Karpas-422 (cell line): ENCODE measurements at regions not wholly inside any gene's neighbourhood (a gene's known extent, or its start where the extent isn't known, plus 50 kb on each side); places are given as distances from the start of the nearest gene placed in this dataset.

ENCODE experiments used
- DNase-seq: peaks from one replicate; pipeline ENCODE4 v3.0.0-alpha.2; 2015
- H2AFZ ChIP-seq: fragments of 200-600 bp; sonication (generic); 2 replicates; pipeline ENCODE4 v1.6.1; 2014; ENCODE audit warnings: antibody characterized with exemption, low read length, mixed read lengths
- H3K27ac ChIP-seq: fragments of 200-600 bp; sonication (generic); 2 replicates; pipeline ENCODE4 v1.5.1; 2014; ENCODE audit warnings: mild to moderate bottlenecking, low read length, moderate library complexity
- H3K27me3 ChIP-seq: fragments of 200-600 bp; sonication (generic); 2 replicates; pipeline ENCODE4 v1.6.1; 2014; ENCODE audit warnings: low read length, mixed read lengths
- H3K36me3 ChIP-seq: fragments of 200-600 bp; sonication (generic); 2 replicates; pipeline ENCODE4 v1.6.1; 2014; ENCODE audit warnings: low read length, mixed read lengths; ENCODE audit not compliant: insufficient read depth
- H3K4me1 ChIP-seq: fragments of 200-600 bp; sonication (generic); 2 replicates; pipeline ENCODE4 v1.6.1; 2014; ENCODE audit warnings: mild to moderate bottlenecking, low read length, mixed read lengths
- H3K4me2 ChIP-seq: fragments of 200-600 bp; sonication (generic); 2 replicates; pipeline ENCODE4 v1.6.1; 2014; ENCODE audit warnings: low read length, low read depth, mild to moderate bottlenecking; ENCODE audit not compliant: poor library complexity, severe bottlenecking
- H3K4me3 ChIP-seq: fragments of 200-600 bp; sonication (generic); 2 replicates; pipeline ENCODE4 v1.5.1; 2014; ENCODE audit warnings: mild to moderate bottlenecking, antibody characterized with exemption, low read length, mixed read lengths
- H3K79me2 ChIP-seq: fragments of 200-600 bp; sonication (generic); 2 replicates; pipeline ENCODE4 v1.6.1; 2014; ENCODE audit warnings: mild to moderate bottlenecking, low read length, mixed read lengths
- H3K9ac ChIP-seq: fragments of 200-600 bp; sonication (generic); 2 replicates; pipeline ENCODE4 v1.6.0; 2014; ENCODE audit warnings: low read length
- H3K9me2 ChIP-seq: fragments of 200-600 bp; sonication (generic), shearing (Covaris generic); replicated peaks from 2 replicates; pipeline ENCODE4 v1.6.0; 2014; ENCODE audit warnings: mild to moderate bottlenecking, low read length, moderate library complexity; ENCODE audit not compliant: insufficient read depth
- H3K9me3 ChIP-seq: fragments of 300-700, 200-600 bp; sonication (generic); 2 replicates; pipeline ENCODE4 v1.6.1; 2014; ENCODE audit warnings: low read length, mixed read lengths
- H4K20me1 ChIP-seq: fragments of 200-600 bp; sonication (generic); 2 replicates; pipeline ENCODE4 v1.6.1; 2014; ENCODE audit warnings: mild to moderate bottlenecking, antibody characterized with exemption, low read length, low read depth; ENCODE audit not compliant: insufficient read depth

DNA sequence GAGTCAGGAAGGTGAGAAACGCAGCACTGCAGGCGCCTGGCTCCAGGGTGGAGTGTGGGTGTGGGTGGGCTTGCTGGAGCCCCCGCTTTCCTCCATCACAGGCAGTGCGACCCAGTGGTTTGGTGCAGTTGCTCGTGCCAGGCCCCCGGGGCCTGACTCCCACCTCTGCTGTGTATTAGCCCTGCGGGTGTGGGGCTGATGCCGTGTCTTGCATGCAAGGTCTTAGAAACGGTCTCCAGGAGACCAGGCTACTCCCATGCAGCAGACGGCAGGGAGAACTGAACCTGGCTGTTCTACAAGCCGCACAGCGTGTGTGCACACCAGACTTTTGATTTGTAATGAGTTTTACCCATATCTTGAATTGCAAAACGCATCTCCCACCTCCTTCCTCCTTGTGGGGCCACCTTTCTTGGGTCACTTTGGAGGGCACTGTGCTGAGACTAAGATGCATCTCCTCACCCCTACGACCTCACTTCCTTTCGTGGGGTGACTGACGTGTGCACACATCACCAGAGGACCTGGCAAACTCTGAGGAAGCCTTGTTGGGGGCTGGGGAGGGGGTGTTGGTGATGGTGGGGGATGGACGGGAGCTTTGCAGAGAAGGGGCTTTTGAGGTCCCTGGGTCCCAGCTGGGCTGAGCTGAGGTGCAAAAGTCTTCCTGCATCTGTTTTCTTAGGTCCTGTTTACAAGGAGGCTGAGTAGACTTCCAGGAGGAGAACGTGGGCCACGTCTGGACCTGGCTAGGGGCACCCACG is 101.8 kb upstream of the TNRC6C start:
- Histone ChIP-seq H3K9me3 (no peaks in the 10 kb centered on the region), H3K79me2 (no peaks in the 10 kb centered on the region), H3K4me1 (no peaks in the 10 kb centered on the region), H3K9me2 (no peaks in the 10 kb centered on the region), H2AFZ (no peak overlapping the region), H3K9ac (no peak overlapping the region), H3K4me3 (no peak overlapping the region), H3K27ac (no peak overlapping the region), H3K36me3 (no peaks in the 10 kb centered on the region), H4K20me1 (no peaks in the 10 kb centered on the region), H3K27me3 (no peaks in the 10 kb centered on the region), H3K4me2 (no peak overlapping the region)
- DNase-seq = no peak

DNA sequence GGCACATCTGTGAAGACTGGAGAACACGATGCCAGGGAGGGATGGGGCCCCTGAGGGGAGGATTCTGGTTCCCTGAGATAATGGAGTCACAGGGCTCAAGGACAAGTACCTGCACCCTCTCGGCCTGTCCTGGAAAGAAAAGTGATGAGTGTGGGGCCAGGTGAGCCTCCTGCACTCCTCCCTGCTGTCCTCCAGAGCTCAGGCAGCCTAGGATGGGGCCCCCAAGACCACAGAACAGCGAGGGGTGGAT is 101.3 kb upstream of the TNRC6C start:
- no peak overlapping the region for H3K9ac ChIP-seq
- no peak overlapping the region for H3K4me2 ChIP-seq
- H3K4me1 ChIP-seq = no peaks in the 10 kb centered on the region
- no peak for DNase-seq
- H3K9me2 ChIP-seq = no peaks in the 10 kb centered on the region
- no peak overlapping the region for H3K4me3 ChIP-seq
- H3K27me3 ChIP-seq = no peaks in the 10 kb centered on the region
- no peak overlapping the region for H3K27ac ChIP-seq
- H3K36me3 ChIP-seq = no peaks in the 10 kb centered on the region
- H4K20me1 ChIP-seq = no peaks in the 10 kb centered on the region
- no peak overlapping the region for H2AFZ ChIP-seq
- no peaks in the 10 kb centered on the region for H3K79me2 ChIP-seq
- H3K9me3 ChIP-seq = no peaks in the 10 kb centered on the region

DNA sequence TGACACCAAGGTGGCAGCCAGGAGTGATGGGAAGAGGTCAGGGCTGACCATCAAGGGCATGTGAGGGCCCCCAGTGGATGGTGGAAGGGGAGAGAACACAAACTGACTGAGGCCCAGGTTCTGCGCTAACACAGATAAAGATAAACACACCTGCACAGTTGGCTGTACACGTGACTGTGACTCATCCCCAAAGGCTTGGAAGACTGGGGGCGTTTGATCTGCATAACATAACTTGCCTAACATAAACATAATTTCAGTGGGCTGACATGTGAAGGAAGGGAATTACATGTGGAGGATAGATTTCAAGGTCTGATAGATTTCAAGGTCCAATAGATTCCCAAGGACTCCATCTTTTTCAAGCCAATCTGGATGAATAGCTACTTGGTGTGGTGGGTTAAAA is 100.9 kb upstream of the TNRC6C start:
- H3K9me3 ChIP-seq = no peaks in the 10 kb centered on the region
- H3K4me1 ChIP-seq = no peaks in the 10 kb centered on the region
- no peaks in the 10 kb centered on the region for H4K20me1 ChIP-seq
- no peak overlapping the region for H2AFZ ChIP-seq
- no peak overlapping the region for H3K27ac ChIP-seq
- no peaks in the 10 kb centered on the region for H3K79me2 ChIP-seq
- no peak overlapping the region for H3K4me2 ChIP-seq
- no peak for DNase-seq
- no peaks in the 10 kb centered on the region for H3K27me3 ChIP-seq
- no peaks in the 10 kb centered on the region for H3K36me3 ChIP-seq
- H3K9ac ChIP-seq = no peak overlapping the region
- H3K4me3 ChIP-seq = no peak overlapping the region
- no peaks in the 10 kb centered on the region for H3K9me2 ChIP-seq

DNA sequence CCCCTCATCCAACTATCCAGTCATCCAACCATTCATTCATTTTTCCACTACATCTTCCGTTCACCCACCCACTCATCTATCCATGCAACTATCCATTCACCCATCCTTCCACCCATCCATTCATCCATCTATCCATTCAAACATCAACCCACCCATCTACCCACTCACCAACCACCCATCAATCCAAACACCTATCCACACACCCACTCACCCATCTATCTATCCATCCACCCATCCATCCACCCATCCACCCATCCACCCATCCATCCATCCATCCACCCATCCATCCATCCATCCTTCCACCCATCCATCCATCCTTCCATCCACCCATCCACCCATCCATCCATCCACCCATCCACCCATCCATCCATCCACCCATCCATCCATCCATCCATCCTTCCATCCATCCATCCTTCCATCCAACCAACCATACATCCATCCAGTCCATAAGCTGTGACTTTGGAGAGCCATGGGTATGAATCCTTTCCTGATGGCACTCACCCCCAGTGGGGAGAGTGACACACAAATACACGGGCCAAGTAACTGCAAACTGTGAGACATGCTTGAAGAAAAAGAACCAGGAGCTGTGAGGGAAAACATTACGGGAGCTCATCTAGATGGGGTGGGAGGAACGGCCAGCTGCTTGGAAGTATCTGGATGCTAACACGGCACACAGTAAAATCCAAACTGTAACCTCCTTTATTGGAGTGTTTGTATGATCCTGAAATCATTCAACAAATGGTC is 100.0 kb upstream of the TNRC6C start:
- H4K20me1 ChIP-seq = no peaks in the 10 kb centered on the region
- no peaks in the 10 kb centered on the region for H3K9me3 ChIP-seq
- H3K9ac ChIP-seq = no peak overlapping the region
- no peak overlapping the region for H2AFZ ChIP-seq
- no peaks in the 10 kb centered on the region for H3K36me3 ChIP-seq
- no peak overlapping the region for H3K4me3 ChIP-seq
- no peaks in the 10 kb centered on the region for H3K79me2 ChIP-seq
- no peaks in the 10 kb centered on the region for H3K9me2 ChIP-seq
- DNase-seq = no peak
- H3K27ac ChIP-seq = no peak overlapping the region
- no peak overlapping the region for H3K4me2 ChIP-seq
- H3K4me1 ChIP-seq = no peaks in the 10 kb centered on the region
- H3K27me3 ChIP-seq = no peaks in the 10 kb centered on the region

DNA sequence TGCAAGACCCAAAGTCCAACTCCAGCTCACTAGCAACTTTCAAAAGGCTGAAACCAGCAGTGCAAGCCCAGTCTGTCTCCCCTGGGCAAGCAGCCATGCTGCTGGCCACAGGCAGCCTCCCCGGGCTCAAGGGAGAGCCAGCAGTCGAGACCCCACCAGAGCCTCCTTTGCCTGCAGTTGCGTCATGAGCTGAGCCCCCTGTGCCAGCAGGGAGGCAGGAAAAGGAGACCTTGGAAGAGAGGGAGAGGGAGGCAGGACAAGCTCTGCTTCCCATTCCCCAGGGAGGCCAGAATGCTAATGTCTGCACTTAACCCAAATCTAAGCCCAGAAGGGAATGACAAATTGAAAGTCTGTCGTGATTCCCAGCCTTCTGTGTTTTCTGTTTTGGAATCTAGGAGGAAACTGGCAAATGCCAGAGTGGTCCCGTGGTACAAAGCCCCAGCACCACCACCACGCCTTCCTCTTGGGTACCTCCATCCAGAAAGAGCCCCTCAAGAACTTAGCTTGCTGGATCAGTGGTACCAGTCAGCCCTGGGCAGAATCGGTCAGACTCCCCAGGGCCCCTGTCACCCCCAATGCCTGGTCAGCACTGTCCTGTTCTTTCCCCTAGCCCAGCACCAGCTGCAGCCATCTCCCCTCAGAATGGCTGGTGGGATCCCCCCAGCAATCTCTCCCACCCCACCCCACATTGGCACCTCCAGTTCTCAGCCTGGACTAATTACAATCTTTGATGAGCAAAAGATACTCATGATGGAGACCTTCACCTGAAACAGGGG is 99.3 kb upstream of the TNRC6C start:
- H3K36me3 ChIP-seq = no peaks in the 10 kb centered on the region
- no peaks in the 10 kb centered on the region for H3K79me2 ChIP-seq
- H3K9me2 ChIP-seq = no peaks in the 10 kb centered on the region
- H4K20me1 ChIP-seq = no peaks in the 10 kb centered on the region
- no peak overlapping the region for H3K4me3 ChIP-seq
- H2AFZ ChIP-seq = no peak overlapping the region
- no peaks in the 10 kb centered on the region for H3K27me3 ChIP-seq
- DNase-seq = no peak
- no peaks in the 10 kb centered on the region for H3K4me1 ChIP-seq
- no peak overlapping the region for H3K9ac ChIP-seq
- no peak overlapping the region for H3K27ac ChIP-seq
- H3K4me2 ChIP-seq = no peak overlapping the region
- no peaks in the 10 kb centered on the region for H3K9me3 ChIP-seq

DNA sequence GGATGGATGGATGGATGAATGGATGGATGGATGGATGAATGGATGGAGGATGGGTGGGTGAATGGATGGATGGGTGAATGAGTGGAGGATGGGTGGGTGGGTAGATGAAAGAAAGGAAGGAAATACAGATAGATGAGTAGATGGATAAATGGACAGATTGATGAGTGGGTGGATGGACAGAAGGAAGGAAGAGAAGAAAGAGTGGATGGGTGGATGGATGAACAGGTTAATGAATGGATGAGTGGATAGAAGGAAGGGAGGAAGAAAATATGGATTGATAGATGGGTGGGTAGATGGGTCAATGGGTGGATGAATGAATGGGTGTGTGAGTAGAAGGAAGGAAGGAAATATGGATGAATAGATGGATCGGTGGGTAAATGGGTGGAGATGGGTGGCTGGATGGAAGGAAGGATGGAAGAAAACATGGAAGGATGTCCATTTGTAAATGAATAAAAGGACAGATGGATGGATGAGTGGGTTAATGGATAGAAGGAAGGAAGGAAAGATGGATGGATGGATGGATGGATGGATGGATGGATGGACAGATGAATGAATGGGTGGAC is 97.3 kb upstream of the TNRC6C start:
- Histone ChIP-seq H3K9me2 (no peaks in the 10 kb centered on the region), H3K4me2 (no peak overlapping the region), H3K4me1 (no peaks in the 10 kb centered on the region), H4K20me1 (no peaks in the 10 kb centered on the region), H3K9me3 (no peaks in the 10 kb centered on the region), H3K27ac (no peak overlapping the region), H3K4me3 (no peak overlapping the region), H3K36me3 (no peaks in the 10 kb centered on the region), H3K27me3 (no peaks in the 10 kb centered on the region), H3K79me2 (no peaks in the 10 kb centered on the region), H2AFZ (no peak overlapping the region), H3K9ac (no peak overlapping the region)
- no peak for DNase-seq

DNA sequence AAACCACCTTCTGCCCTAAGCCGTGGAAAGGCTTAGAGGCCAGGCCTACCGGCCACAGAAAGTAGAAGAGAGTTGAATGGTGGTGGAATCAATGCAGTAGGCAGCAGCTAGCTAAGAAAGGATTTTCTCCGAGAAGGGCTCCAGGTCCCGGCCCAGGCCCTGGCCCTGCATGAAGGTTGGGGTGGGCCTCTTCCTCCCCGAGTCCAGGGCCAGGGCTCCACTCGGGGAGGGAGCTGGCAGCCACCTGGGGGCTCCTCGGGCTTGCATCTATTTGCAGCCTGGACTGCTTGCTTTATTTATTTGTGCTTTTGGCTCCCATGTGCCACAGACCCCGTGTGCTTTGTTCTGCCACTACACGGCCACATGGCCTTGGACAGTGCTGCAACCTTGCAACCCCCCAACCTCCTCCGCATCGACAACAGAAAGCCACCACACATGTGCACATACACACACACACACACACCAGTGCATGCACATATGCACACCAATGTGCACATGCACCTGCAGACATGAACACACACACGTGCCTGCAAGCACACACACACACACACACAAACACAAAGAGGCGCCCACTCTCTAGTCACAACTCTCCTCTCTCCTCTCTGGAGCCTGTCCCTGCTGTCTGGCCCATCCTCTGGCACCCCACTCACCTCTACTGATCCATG is 96.4 kb upstream of the TNRC6C start:
- H3K4me1 ChIP-seq = peaks cover 4% of the 10 kb centered on the region
- H3K9me3 ChIP-seq = no peaks in the 10 kb centered on the region
- no peak for DNase-seq
- H3K4me2 ChIP-seq = no peak overlapping the region
- no peaks in the 10 kb centered on the region for H3K27me3 ChIP-seq
- no peak overlapping the region for H2AFZ ChIP-seq
- no peaks in the 10 kb centered on the region for H3K9me2 ChIP-seq
- H3K9ac ChIP-seq = no peak overlapping the region
- H4K20me1 ChIP-seq = no peaks in the 10 kb centered on the region
- H3K27ac ChIP-seq = no peak overlapping the region
- no peaks in the 10 kb centered on the region for H3K36me3 ChIP-seq
- no peaks in the 10 kb centered on the region for H3K79me2 ChIP-seq
- no peak overlapping the region for H3K4me3 ChIP-seq
